Natural killer cell treated with Interleukin-12 subunit alpha and Interleukin-12 subunit beta and Interleukin-15 and Interleukin-18, amount 100 ng/mL, for 72 hours (primary cell): ENCODE measurements at regions not wholly inside any gene's neighbourhood (a gene's known extent, or its start where the extent isn't known, plus 50 kb on each side); places are given as distances from the start of the nearest gene placed in this dataset.
"Not testable (repeated sequence)": the region's sequence is repeated elsewhere in the genome, so short reads cannot be mapped to it uniquely, and the experiment has no call there.

Source experiments
- ATAC-seq, 2 donors: fragments of 150-1000 bp; cut with Tn5 transposase in 1 of 2; sonication (Bioruptor Pico), chemical (Tn5 transposase) in 1 of 2; 2 replicates each; pipeline ENCODE4 v1.10.0; 2021
- DNase-seq: peaks from one replicate; pipeline ENCODE4 v3.0.0; 2022; ENCODE audit warnings: low spot score
- H3K27ac Mint-ChIP-seq, 2 donors: 1 replicate in 1 of 2; 2 replicates in 1 of 2; pipeline ENCODE4 v1.8.0; 2022; ENCODE audit warnings: mixed read lengths in 2 of 2, mild to moderate bottlenecking in 1 of 2, moderate library complexity in 1 of 2
- H3K27me3 Mint-ChIP-seq, 2 donors: 1 replicate in 1 of 2; 2 replicates in 1 of 2; pipeline ENCODE4 v1.8.0; 2022; ENCODE audit warnings: mixed read lengths in 2 of 2
- H3K36me3 Mint-ChIP-seq: one replicate; pipeline ENCODE4 v1.8.0; 2022; ENCODE audit warnings: mixed read lengths
- H3K4me1 Mint-ChIP-seq, 2 donors: 1 replicate in 1 of 2; 2 replicates in 1 of 2; pipeline ENCODE4 v1.8.0; 2022; ENCODE audit warnings: low read depth in 2 of 2, mixed read lengths in 2 of 2, mild to moderate bottlenecking in 1 of 2
- H3K4me3 Mint-ChIP-seq: one replicate; pipeline ENCODE4 v1.8.0; 2022; ENCODE audit warnings: mixed read lengths
- H3K9me3 Mint-ChIP-seq: 2 replicates; pipeline ENCODE4 v1.8.0; 2022; ENCODE audit warnings: mixed read lengths

- H3K9me3 Mint-ChIP-seq, result peaks cover 5% of the 10 kb centered on the region
Measured at GRCh38 chr2:234701841-234702240, 205.0 kb upstream of the ARL4C start.

GRCh38 chr2:234701421-234701820 lies 204.5 kb upstream of the ARL4C start:
- Mint-ChIP-seq H3K27me3 (peaks cover 4 to 6% of the 10 kb centered on the region in 2 donors), H3K4me1 (no peaks in the 10 kb centered on the region), H3K4me3 (no peak overlapping the region), H3K36me3 (peaks cover 6% of the 10 kb centered on the region), H3K27ac (no peak overlapping the region), H3K9me3 (peaks cover 5% of the 10 kb centered on the region)
- DNase-seq, result no peak
- no peak for ATAC-seq

More at GRCh38 chr2:234701841-234702240, 205.0 kb upstream of the ARL4C start:
- DNase-seq, result no peak
- no peak for ATAC-seq
- Mint-ChIP-seq H3K36me3 (peaks cover 4% of the 10 kb centered on the region), H3K27ac (no peak overlapping the region), H3K27me3 (peaks cover under 1 to 6% of the 10 kb centered on the region in 2 donors), H3K4me3 (no peak overlapping the region), H3K4me1 (no peaks in the 10 kb centered on the region)

- no peaks in the 10 kb centered on the region for H3K4me1 Mint-ChIP-seq
- peaks cover 9% of the 10 kb centered on the region for H3K36me3 Mint-ChIP-seq
- H3K9me3 Mint-ChIP-seq, result peaks cover 5% of the 10 kb centered on the region
- peaks cover 7 to 14% of the 10 kb centered on the region in 2 donors for H3K27me3 Mint-ChIP-seq
- no peak overlapping the region for H3K27ac Mint-ChIP-seq
- ATAC-seq, result peak; percentile 29 to 49
- DNase-seq, result no peak
- H3K4me3 Mint-ChIP-seq, result no peak overlapping the region
Measured at GRCh38 chr2:234699456-234699855, 202.6 kb upstream of the ARL4C start.

- DNase-seq, H3K9me3 Mint-ChIP-seq, H3K4me1 Mint-ChIP-seq, H3K36me3 Mint-ChIP-seq, ATAC-seq, H3K27ac Mint-ChIP-seq, H3K4me3 Mint-ChIP-seq: not testable (repeated sequence)
- peaks cover 16 to 31% of the 10 kb centered on the region in 2 donors for H3K27me3 Mint-ChIP-seq
Measured at GRCh38 chr2:234697300-234697876, 200.5 kb upstream of the ARL4C start.

- H3K4me3 Mint-ChIP-seq, result no peak overlapping the region
- peaks cover 9% of the 10 kb centered on the region for H3K36me3 Mint-ChIP-seq
- ATAC-seq (no peak), DNase-seq (no peak)
- peaks cover 23 to 45% of the 10 kb centered on the region in 2 donors for H3K27me3 Mint-ChIP-seq
- peaks cover 5% of the 10 kb centered on the region for H3K9me3 Mint-ChIP-seq
- no peak overlapping the region for H3K27ac Mint-ChIP-seq
- H3K4me1 Mint-ChIP-seq, result no peaks in the 10 kb centered on the region
Measured at GRCh38 chr2:234695981-234696380, 199.1 kb upstream of the ARL4C start.

GRCh38 chr2:234694244-234695013 lies 197.5 kb upstream of the ARL4C start:
- Mint-ChIP-seq H3K27ac (no peak overlapping the region), H3K27me3 (peaks cover 23 to 45% of the 10 kb centered on the region in 2 donors), H3K4me3 (no peak overlapping the region), H3K4me1 (no peaks in the 10 kb centered on the region), H3K9me3 (peaks cover 5% of the 10 kb centered on the region), H3K36me3 (peaks cover 9% of the 10 kb centered on the region)
- ATAC-seq (no peak), DNase-seq (no peak)

- not testable (repeated sequence) for H3K4me3 Mint-ChIP-seq
Measured at GRCh38 chr2:234693681-234694190, 196.9 kb upstream of the ARL4C start.

GRCh38 chr2:234693191-234693590 lies 196.3 kb upstream of the ARL4C start:
- ATAC-seq, H3K36me3 Mint-ChIP-seq, H3K4me1 Mint-ChIP-seq, H3K27ac Mint-ChIP-seq, DNase-seq, H3K9me3 Mint-ChIP-seq, H3K4me3 Mint-ChIP-seq: not testable (repeated sequence)
- peaks cover 23 to 45% of the 10 kb centered on the region in 2 donors for H3K27me3 Mint-ChIP-seq

More at GRCh38 chr2:234693681-234694190, 196.9 kb upstream of the ARL4C start:
- peaks cover 23 to 45% of the 10 kb centered on the region in 2 donors for H3K27me3 Mint-ChIP-seq
- not testable (repeated sequence) for DNase-seq, H3K4me1 Mint-ChIP-seq, H3K36me3 Mint-ChIP-seq, H3K9me3 Mint-ChIP-seq, H3K27ac Mint-ChIP-seq, ATAC-seq

- Mint-ChIP-seq H3K27me3 (peaks cover 21 to 45% of the 10 kb centered on the region in 2 donors), H3K27ac (no peak overlapping the region), H3K4me1 (no peaks in the 10 kb centered on the region), H3K4me3 (no peak overlapping the region), H3K9me3 (no peaks in the 10 kb centered on the region), H3K36me3 (peaks cover 5% of the 10 kb centered on the region)
- no peak for ATAC-seq
- DNase-seq, result no peak
Measured at GRCh38 chr2:234691968-234692955, 195.4 kb upstream of the ARL4C start.

GRCh38 chr2:234691214-234691575 lies 194.3 kb upstream of the ARL4C start:
- H3K9me3 Mint-ChIP-seq, result no peaks in the 10 kb centered on the region
- H3K4me1 Mint-ChIP-seq, result no peaks in the 10 kb centered on the region
- DNase-seq (no peak), ATAC-seq (no peak)
- H3K27ac Mint-ChIP-seq, result no peak overlapping the region
- H3K4me3 Mint-ChIP-seq, result no peak overlapping the region
- H3K27me3 Mint-ChIP-seq, result peaks cover 27 to 38% of the 10 kb centered on the region in 2 donors
- H3K36me3 Mint-ChIP-seq, result peaks cover under 1% of the 10 kb centered on the region

GRCh38 chr2:234690569-234691213 lies 193.8 kb upstream of the ARL4C start:
- no peak overlapping the region for H3K4me3 Mint-ChIP-seq
- peaks cover 30 to 33% of the 10 kb centered on the region in 2 donors for H3K27me3 Mint-ChIP-seq
- H3K27ac Mint-ChIP-seq, result no peak overlapping the region
- no peaks in the 10 kb centered on the region for H3K9me3 Mint-ChIP-seq
- ATAC-seq, result no peak
- no peak for DNase-seq
- no peaks in the 10 kb centered on the region for H3K4me1 Mint-ChIP-seq
- H3K36me3 Mint-ChIP-seq, result no peaks in the 10 kb centered on the region

GRCh38 chr2:234689911-234690379 lies 193.1 kb upstream of the ARL4C start:
- ATAC-seq (no peak), DNase-seq (no peak)
- Mint-ChIP-seq H3K27ac (no peak overlapping the region), H3K36me3 (no peaks in the 10 kb centered on the region), H3K4me1 (no peaks in the 10 kb centered on the region), H3K27me3 (peaks cover 30 to 33% of the 10 kb centered on the region in 2 donors), H3K9me3 (no peaks in the 10 kb centered on the region), H3K4me3 (no peak overlapping the region)
